Stimulated activated CD4-positive, alpha-beta T cell treated with anti-CD3 and anti-CD28 coated beads, TNF-alpha, amount 100 ng/mL, for 24 hours (primary cell): ENCODE measurements at regions not wholly inside any gene's neighbourhood (a gene's known extent, or its start where the extent isn't known, plus 50 kb on each side); places are given as distances from the start of the nearest gene placed in this dataset.

Experiments used
- DNase-seq, 3 experiments: peaks; one replicate each; pipeline ENCODE4 v3.0.0-alpha.2; 2020; ENCODE audit warnings: low read depth in 3 of 3

DNA sequence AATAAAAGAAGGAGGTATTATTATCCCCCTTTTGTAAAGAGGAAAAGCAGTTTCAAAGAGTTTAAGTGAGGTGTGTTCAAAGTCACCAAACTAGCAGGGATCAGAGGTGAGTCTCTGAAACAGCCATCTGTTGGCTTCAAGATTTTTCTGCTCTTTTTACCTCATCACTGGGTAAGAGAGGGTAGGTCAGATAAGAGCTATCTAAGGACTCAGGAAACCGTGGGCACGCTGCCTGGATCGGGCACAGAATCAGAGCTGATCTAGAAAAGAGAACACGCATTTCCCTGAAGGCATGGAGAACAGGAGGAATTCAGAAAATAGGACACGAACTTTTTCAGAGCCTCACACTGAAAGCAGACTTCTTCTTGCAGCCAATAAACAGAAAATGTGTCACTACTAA is 65.8 kb upstream of the LY86 start:
- no peak for DNase-seq

DNA sequence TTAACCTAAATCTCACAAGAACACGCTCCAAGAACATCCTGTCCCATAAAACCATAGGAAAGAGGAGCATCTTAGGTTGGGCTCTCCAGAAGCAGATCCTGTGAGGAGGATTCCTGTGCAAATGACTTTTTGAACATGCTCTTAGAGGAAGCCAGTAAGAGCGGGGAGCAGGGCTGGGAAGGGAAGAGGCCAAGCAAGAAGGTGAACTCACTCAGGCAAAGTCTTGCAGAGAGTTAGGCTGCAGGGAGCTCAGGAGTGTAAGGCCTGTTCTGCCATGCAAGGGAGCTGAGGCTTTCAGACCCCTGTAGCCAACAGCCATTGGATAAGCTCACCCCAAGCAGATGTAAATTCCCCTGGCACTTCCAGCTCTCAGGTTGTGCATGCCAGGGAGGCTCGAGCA is 63.6 kb upstream of the LY86 start:
- no peak for DNase-seq

DNA sequence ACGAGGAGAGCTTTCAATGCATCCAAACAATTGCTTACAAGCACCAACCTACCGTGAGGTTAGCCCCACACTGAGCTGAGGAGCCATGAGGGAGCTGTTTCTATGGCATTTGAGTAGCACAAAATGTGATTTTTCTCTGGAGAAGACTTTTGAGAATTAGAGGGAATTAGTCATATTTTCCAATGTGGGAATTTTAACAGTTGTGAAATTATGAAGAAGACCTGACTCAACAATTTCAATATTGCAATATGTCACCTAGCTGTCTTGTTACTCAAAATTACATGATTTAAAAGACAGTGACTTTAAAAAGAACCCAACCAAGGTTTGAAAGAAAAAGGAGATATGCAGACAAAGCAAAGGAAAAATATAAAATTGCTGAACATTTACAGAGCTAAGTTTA is 62.6 kb upstream of the LY86 start:
- DNase-seq, result no peak

DNA sequence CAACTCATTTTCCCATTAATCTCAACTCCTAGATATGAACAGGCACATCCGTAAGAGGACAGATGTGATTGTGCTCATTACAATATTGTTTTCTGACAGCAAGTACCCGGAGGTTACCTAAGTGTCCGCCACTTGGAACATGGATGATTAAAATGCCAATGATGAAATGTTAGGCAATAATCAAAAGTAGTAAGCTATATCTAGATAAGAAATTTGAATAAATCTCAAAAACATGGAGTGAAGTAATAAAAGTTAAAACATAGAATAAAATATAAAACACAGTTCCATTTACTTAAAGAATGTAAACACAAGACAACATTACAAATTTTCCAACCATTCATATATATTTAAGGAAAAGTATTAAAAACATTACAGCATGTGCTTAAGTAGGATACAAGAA is 59.2 kb upstream of the LY86 start:
- no peak for DNase-seq

DNA sequence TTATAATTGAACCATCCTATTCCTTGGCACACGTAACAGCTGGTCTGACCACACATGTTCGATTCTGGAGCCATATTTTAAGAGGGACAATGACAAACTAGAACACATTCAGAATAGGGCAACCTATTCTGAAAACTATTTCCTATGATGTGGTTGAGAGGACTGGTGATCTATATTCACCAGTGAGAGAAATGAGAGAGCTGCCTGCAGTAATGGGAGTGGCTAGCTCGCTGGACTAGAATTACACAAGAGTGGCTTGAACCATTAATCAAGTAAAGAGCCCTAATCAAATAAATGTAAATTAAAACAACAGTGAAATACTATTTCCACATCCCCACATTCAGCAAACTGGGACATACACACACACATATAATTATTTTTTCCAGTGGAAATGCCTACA is 55.3 kb upstream of the LY86 start:
- no peak for DNase-seq

DNA sequence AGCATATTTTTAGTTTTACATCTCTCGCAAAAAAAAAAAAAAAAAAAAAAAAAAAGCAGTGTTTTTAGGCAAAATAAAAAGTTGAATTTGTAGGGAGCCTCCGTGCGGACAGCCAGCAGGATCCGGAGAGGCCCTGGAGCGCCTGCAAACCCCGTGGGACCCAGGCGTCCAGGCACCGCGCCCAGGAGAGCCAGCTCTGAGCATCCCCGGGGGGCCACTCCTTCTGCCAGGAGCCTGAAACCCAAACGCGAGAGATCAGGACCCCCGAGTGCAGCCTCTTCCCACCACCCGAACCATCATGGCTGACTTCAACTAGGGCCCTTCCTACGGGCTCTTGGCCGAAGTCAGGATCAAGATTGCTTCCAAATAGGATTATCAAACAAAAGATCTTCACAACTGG is 54.1 kb upstream of the LY86 start:
- no peak for DNase-seq

DNA sequence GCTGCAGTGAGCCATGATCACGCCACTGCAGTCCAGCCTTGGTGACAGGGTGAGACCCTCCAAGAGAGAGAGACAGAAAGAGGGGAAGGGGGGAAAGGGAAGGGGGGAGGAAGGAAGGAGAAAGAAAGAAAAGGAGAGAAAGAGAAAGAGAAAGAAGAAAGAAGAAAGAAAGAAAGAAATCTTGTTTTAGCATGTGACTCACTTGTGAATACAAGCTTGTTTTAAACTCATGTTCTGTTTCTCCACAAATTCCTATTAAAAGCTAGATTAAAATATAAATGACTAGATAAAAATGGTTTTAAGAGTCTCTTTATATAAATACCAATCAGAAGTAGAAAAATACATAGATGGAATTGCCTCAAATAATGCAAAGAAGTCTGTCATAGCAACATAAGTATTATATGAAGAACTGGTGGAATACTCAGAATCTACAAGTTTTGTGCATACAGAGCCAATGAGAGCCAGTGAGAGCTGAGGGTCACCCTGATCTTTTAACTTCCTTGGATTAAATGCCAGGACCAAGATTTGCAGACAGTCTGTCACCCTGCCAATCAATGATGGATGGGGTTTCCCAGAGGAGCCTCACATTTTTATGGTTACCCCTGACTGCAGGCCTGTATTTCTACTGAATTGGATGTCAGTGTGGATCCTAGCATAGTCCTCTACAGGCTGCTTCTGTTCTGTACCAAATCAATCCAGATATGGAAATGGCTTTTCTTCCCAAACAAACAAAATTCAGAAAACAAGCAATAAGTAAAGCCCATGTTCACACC is 50.8 kb upstream of the LY86 start:
- DNase-seq, result no peak

DNA sequence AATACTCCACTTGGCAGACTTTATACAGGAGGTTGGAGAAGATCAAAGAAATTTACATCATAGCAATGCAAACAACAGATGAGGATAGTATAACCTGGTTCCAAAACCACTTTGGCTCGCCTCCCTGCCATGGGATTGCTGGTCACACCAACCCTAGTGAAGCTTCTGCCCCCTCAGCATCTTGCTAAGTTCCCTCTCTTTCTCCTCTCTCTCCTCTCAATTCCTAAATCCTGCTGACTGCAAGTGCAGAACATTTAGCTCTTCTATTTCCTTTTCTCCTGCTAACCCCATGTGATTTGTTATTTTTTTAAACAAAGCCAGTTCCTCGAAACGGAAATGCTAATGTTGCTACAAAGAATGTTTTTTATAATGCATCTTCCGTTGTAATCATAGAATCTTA is 50.3 kb upstream of the LY86 start:
- DNase-seq, result no peak
